GM19324 (cell line): ENCODE measurements at regions not wholly inside any gene's neighbourhood (a gene's known extent, or its start where the extent isn't known, plus 50 kb on each side); places are given as distances from the start of the nearest gene placed in this dataset.

Source experiments
- ATAC-seq: cut with Tn5 transposase; IDR thresholded peaks from one replicate; pipeline ENCODE4 v1.9.1; 2021; ENCODE audit warnings: mild to moderate bottlenecking, moderate library complexity; ENCODE audit not compliant: unreplicated experiment, low FRiP score

GRCh38 chr3:18010001-18010400, 267.6 kb upstream of the TBC1D5 start:
- ATAC-seq, result no peak

DNA sequence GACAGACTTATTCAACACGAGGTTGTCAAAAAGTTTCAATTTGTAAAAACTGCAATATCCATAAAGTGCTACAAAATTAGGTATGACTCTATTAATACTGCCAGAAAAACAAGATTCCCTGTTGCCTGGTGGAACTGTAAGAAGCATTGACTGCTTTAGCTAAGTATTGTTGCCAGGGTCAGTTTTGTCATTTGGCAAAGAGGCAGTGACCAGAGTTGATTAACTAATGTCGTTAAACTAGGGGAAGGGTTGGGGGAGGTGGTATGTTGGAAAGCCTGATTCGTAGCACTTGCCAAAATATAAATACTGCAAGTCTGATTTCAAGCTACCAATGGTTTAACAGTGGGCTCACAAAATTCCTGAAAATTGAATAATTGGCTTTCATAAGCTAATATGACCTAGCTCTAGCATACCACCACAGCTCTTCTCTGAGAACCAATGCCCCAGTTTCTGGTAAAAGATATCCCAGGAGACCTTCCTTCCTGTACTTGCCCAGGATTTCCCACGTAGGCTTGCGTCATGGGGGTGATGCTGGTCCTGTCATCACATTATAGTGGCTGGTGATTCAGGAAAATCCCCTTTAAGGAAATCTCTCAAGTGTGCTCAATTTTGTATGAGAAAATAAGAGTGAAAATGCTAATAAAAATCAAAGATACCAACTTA, 266.4 kb upstream of the TBC1D5 start:
- no peak for ATAC-seq

GRCh38 chr3:18007980-18008379, 265.5 kb upstream of the TBC1D5 start:
- no peak for ATAC-seq

DNA sequence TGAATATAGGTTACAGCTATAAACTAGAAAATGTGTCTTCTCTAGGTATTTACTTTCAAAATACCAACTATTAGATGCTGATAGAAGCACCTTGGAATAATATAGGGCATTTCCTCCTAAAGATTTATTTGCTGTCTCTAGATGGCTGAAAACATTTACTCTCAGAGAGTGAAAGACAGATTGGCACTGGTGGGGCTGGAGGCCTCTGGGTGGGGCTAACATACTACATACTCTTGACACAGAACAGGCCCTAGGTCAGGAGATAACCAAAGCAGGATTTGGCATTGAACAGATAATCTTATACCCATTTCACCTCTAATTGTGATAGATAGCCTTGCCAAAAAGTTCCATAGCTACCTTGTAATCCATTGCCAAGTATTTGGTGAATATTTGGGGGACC, 253.3 kb upstream of the TBC1D5 start:
- no peak for ATAC-seq

GRCh38 chr3:17994167-17994566, 251.7 kb upstream of the TBC1D5 start:
- ATAC-seq, result no peak

- no peak for ATAC-seq
Observed at GRCh38 chr3:17990390-17990789, 248.0 kb upstream of the TBC1D5 start.

DNA sequence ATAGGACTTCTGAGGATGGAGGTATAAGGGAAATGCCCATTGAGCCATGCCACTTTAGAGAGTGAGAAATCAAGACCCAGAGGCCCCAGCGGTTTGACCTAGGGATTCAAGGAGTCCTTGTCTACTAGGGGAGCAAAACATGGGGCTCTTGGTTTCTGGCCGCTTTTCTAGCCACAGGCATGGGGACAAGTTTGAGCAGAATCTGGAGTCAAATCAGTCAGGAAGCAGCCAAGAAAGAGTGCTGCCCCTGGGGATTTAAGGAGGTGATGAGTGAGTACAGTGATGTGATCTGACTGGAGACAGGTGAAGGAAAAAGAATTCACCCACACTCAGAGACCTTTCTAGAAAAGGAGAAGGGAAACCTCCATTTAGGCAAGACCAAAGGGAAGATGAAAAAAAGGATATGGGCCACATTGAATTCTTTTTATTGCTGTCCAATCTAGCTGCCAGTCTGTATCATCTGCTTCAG, 244.0 kb upstream of the TBC1D5 start:
- no peak for ATAC-seq

DNA sequence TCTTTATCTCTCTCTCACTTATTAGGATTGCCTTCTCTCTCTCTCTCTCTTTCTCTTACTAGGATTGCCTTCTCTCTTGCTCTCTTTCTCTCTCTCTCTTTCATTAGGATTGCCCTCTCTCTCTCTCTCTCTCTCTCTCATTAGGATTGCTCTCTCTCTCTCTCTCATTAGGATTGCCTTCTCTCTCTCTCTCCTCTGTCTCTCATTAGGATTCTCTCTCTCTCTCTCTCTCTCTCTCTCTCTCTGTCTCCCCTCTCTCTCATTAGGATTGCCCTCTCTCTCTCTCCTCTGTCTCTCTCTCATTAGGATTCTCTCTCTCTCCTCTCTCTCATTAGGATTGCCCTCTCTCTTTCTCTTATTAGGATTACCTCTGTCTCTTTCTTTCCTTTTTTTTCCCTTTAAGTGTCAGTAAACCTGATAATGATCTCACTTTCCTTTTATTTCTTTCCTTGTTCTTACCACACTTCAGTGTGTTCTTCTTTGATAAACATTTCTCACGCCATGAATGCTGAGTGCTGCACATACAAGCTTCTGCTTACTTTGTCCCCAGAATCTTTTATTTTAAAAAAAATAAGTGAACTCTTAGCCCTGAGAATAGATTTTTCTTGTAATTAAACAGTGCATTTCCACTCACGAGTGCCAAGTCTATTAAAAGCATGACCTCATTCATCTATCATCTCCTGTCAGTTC, 243.4 kb upstream of the TBC1D5 start:
- no peak for ATAC-seq

- no peak for ATAC-seq
Observed at GRCh38 chr3:17983106-17983505, 240.7 kb upstream of the TBC1D5 start.

DNA sequence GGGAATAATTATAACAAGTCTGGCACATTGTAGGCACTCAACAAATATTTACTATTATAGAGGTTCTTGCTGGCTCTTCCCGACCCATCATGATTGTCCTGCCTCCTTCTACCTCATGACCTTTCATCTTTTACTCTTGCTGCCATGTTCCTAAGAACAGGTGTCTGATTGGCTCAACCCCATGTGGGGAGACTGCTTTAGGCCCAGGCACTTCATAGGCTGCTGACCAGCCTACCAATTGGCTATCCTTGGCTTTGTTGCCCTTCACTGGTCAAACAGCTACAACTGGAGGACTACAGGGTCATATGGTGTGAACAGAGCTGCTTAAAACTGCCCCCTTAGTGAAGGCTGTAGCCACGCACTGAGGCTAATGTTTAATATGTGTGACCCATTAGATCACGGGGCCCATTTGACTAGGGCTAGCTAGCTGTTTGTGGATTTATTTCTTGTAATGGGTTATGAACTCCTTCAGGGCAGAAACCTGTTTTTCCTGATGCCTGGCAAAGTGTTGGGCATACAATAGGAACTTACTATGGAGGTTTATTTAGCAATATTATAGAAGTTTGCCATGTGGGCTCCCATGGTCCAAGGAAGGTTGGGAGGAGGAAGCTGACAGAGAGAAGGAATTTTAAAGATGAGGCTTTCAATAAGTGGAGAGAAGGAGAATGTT, 239.9 kb upstream of the TBC1D5 start:
- no peak for ATAC-seq

DNA sequence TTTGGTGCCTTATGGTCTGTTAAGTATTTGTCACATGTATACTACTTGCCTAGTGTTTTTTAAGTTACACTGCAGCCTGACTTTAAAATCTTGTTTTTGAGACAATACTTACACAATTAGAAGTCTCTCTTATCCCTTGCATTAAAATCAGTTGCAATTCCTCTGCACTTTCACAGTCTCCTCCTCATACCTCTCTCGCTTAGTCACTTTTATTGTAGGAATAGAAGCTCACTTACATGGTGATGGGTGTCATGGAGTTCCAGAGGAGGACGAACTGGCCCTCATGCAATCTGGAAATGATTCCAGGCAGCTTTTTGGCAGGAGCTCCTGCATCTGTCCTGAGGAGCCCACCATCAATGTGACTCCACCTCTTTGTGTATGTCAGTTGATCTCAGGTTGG, 238.4 kb upstream of the TBC1D5 start:
- ATAC-seq, result no peak

DNA sequence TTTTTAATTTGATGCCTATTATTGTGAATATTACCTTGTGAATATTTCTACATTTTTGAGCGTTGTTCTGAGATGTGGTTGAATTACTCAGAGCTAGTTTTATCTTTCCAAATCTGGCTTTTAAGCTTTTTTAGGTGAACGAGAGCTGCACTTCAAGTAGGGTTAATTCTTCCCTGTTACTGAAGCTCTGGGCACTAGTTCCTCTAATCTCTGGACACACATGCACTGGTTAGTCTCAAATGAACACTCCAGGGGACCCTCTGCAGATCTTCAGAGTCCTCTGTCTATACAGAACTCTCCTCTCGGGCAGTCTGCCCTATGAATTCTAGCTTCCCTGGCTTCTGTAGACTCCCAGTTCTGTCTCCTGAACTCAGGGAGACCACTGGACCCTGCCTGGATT, 237.5 kb upstream of the TBC1D5 start:
- no peak for ATAC-seq

DNA sequence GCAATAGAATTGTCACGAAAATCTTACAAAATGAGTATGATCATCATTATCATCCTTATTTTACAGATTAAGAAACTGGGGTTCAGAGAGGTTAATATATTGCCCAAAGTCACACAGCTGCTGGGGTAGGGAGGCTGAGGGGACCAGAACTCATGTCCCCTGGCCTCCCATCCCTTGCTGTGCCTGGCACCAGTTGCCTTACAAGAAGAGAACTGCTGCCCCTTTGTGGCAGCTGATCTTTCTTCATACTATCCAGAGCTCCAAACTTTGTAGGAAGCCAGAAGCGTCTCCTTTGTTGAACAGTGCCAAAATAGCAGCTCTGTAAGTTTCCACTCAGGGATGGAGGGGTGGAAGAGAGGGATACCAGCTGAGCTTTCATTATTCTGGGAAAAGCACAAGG, 236.8 kb upstream of the TBC1D5 start:
- no peak for ATAC-seq

GRCh38 chr3:17974206-17974841, 231.9 kb upstream of the TBC1D5 start:
- no peak for ATAC-seq

GRCh38 chr3:17972959-17973906, 230.8 kb upstream of the TBC1D5 start:
- ATAC-seq, result no peak

DNA sequence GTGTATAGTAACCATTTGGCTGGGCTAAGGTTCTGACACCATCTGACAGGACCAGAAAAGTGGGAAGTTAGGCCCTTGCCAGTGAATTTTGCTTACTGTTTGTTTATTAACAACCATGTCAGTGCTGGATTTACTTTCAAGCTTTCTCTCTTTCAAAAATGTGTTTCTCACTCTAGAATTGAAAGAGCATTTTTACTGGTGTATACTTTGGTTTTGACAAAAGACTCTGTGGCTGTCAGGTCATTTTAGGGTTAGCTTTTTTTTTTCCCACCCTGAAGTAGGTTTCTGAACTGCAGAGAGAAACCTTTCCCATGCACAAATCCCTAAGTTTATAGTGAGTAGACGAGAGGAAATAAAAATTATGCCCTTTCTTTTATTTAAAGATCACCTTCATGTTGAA, 230.0 kb upstream of the TBC1D5 start:
- no peak for ATAC-seq

DNA sequence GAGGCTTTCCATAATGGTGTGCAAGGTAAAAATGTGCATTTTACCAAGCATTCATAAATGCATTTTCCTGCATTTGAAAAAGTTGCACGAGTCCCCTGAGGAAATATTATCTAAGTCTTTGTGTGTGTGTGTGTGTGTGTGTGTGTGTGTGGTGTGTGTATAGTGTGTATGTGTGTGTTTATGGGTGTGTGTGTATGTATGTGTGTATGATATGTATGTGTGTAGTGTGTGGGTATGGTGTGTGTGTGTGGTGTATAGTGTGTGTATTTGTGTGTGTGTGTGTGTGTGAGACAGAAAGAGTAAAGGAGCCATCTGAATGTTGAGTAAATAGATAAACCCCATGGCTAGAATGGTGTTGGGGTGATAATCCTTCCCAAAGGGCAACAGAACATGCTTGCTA, 229.6 kb upstream of the TBC1D5 start:
- no peak for ATAC-seq

DNA sequence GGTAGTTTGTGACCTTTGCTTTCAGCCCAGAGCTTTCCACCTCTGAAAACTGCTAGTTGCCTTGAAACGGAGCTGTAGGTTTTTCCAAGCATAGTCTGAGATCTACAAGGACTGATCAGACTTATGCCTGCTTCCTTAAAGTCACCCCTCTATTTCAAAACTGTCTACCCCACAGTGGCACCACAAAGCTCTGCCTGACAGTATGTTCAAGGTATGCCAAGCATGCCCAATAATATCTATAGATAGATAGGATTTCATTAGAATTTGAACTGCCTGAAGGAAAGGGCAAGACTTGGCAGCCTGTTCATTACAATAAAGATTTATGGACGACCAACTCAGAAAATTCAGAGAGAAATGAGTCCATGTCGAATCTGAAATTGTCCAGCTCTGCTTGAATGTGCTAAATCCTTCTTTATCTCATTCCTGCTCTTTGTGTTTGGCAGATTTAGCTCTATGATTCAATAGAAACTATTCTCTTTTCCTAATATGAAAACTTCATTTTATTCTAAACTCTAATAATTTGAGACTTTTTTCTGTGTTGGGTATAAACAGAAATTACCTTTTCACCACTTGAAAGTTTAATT, 227.6 kb upstream of the TBC1D5 start:
- no peak for ATAC-seq

- ATAC-seq, result no peak
Observed at GRCh38 chr3:17969244-17969643, 226.8 kb upstream of the TBC1D5 start.
